GM18498 (cell line): ENCODE measurements at regions not wholly inside any gene's neighbourhood (a gene's known extent, or its start where the extent isn't known, plus 50 kb on each side); places are given as distances from the start of the nearest gene placed in this dataset.
"Not testable (repeated sequence)": the region's sequence is repeated elsewhere in the genome, so short reads cannot be mapped to it uniquely, and the experiment has no call there.

Source experiments
- ATAC-seq: cut with Tn5 transposase; IDR thresholded peaks from one replicate; pipeline ENCODE4 v1.9.1; 2021; ENCODE audit warnings: mild to moderate bottlenecking, moderate library complexity; ENCODE audit not compliant: unreplicated experiment

DNA sequence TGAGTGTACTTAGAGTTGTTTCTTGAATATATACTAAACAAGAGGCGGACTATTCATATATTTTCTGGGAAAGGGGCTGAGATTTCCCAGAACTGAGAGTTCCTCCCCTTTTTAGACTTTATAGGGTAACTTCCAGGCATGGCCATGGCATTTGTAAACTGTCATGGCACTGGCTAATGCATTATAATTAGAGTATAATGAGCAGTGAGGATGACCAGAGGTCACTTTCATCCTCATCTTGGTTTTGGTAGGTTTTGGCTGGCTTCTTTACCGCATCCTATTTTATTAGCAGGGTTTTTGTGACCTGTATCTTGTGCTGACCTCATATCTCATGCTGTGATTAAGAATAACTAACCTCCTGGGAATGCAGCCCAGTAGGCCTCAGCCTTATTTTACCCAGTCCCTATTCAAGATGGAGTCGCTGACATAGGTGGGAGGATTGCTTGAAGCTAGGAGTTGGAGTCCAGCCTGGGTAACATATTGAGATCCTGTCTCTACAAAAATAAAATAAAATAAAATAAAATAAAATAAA is 91.4 kb downstream of the MOBP start:
- no peak for ATAC-seq

DNA sequence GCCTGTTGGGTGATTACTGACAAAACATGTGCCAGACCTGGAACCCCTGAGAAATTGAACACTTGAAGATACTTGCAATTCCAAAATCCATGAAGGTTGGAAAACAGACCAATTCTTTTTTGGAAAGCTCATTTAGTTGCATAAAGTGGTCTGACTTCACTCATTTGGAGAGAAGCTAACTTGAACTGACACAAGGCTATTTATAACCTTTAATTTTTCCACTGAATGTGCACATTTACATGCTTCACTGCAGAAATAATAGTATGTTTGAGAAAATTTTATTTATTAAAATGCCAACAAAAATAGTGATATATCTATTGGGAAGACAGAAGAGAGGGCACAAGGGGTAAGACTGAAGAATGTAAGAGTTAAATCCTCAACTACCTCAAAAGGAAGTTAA is 92.1 kb downstream of the MOBP start:
- ATAC-seq = no peak

DNA sequence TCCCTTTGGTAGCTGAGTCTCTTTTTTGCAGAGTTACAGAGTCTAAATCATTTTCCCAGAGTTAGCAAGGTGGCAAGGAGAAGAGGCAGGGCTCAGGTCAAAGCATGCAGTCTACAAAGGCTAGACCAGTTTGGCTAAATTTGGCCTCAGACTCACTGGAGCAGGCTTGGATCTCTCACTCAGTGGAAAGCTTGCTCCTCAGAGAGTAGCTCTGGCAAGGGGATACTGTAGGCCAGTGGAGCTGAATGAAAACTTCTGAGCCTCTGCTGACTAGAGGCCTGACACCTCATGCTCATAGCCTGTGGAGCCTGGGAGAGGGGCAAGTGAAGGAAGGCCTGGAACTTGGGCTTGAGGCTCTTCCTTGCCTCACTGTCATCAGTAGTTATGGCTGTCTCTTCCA is 101.0 kb downstream of the MOBP start:
- ATAC-seq = no peak

DNA sequence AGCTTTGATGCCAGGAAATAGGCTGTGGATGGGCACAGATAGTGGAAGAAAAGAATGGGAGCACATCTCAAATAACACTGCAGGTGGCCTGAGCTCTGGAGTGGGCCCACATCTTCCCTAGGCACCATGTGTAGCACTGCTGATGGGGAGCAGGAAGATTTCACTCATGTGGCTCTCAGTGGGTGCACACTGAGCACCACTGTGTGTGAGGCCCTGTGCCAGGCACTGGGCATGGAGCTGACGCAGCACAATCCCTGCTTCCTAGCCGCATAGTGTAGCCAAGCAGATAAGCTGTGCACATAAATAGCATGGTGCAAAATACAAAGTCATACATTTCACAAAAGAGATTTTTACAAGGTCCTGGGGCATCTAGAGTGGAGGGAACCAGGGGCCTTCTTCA is 101.6 kb downstream of the MOBP start:
- no peak for ATAC-seq

DNA sequence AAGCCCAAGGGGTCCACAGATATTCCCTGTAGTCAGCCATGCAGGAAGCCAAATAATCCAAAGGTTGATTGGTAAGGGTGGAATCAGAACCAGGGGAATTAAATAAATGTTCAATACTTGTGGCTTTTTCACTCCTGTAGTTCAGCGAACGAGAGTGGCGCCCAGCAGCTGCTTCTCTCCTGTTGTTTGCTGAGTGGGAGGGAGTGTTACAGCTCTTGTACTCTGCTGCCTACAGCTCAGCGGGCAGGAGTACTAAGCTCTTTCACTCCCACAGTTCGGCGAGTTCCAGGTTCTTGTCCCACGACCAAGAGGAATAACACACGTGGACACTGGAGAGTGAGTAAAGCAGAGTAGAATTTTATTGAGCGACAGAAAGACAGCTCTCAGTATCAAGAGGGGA is 105.9 kb downstream of the MOBP start:
- ATAC-seq = no peak

DNA sequence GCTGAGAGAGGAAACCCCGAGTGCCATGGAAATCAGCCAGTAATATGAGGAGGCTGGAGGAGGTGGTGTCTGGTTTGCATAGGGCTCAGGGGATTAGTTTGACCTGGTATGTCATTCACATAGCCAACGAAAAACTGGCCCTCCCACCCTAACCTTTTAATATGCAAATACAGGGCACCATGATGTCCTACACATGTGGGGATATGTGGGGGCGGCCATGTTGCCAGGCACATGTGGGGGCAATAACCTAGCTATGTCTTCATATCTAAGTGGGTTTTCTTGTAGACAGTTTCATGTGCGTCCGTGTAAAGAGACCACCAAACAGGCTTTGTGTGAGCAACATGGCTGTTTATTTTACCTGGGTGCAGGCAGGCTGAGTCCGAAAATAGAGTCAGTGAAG is 110.1 kb downstream of the MOBP start:
- ATAC-seq = no peak

DNA sequence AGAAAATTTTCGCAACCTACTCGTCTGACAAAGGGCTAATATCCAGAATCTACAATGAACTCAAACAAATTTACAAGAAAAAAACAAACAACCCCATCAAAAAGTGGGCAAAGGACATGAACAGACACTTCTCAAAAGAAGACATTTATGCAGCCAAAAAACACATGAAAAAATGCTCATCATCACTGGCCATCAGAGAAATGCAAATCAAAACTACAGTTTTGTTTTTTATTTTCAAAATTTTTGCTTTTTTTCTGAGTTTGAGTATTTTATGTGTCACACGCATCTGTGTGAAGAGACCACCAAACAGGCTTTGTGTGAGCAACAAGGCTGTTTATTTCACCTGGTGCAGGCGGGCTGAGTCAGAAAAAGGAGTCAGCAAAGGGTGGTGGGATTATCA is 118.7 kb downstream of the MOBP start:
- ATAC-seq = not testable (repeated sequence)

DNA sequence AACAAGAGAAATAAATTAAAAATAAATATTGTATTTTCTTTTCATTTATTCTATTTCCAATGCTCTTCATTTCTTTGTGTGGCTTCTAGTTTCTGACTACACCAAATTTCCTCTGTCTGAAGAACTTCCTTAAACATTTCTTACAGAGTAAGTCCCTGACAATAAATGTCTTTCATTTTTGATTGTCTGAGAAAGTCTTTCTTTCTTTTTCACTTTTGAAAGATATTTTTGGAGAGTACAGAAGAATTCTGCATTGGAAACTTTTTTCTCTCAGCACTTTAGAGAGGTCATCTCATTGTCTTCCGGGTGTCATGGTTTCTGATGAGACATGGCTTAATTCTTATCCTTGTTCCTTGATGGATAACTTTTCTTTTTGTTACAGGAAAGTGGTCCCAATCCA is 119.6 kb downstream of the MOBP start:
- peak; percentile 43 for ATAC-seq

DNA sequence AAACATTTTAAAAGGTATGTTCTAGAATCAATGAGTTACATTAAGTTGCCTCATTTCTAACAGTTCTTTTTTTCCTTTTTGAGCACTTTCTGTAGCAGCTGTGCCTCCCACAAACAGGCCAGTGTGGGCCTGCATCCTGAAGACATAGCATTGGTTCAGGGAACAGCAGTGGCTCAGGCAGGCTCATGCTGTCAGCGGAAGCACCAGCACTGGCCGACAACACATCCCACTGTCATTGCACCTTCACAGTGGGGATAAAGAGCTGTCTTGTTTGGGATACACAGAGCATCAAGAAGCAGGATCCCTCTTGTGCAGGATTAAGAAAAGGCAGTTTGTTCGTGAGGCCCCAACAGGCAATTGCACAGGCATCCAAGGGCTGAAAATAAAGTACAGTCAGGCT is 123.3 kb downstream of the MOBP start:
- no peak for ATAC-seq

DNA sequence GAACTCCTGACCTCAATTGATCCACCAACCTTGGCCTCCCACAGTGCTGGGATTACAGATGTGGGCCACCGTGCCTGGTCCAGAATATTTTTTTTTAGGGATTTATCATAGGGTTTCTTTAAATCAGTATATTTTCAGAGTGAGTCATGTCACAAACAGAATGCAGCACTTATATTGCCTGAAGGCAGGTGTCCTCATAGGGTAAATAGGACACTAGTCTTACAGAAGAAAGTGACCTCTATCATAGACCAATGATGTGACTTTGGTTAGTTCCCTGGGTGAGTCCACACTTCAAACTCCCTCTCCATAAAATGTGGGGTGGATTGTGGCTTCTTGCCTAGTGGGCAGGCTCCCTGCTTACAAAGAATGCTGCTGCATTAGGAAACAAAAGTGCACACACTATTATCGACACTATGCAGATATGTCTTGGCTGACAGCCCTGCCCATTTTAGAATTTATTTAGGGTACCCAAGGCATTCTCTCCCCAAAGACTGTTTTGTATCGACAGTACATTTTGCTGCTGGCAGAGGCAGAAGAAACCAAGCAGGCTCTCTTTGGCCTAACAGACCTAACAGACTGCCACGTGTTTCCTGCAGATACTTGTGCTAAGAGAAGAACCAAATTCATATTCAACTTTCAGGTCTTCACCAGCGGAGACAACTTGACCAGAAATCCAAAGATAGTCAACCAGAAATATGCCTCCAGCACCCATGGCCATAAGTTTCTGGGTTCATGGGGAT is 125.0 kb downstream of the MOBP start:
- peak; percentile 55 for ATAC-seq

DNA sequence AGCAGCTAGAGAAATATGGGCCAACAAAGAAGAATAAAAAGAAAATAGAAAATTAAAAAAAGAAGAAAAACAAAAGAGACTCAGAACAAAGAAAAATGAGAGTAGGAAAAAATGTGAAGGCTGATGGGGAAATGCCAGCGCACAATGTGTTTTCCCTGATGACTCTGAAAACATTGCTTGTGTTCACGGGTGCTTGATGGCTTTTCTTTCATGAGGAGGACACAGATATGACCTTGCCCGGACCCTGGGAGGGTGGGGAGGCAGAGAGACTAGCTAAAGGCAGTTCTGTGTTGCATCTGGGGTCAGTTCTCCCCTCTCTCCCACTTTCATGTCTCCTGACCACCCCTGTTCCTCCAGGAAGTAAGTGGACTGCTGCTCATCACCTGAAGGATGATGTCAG is 125.9 kb downstream of the MOBP start:
- ATAC-seq = no peak

DNA sequence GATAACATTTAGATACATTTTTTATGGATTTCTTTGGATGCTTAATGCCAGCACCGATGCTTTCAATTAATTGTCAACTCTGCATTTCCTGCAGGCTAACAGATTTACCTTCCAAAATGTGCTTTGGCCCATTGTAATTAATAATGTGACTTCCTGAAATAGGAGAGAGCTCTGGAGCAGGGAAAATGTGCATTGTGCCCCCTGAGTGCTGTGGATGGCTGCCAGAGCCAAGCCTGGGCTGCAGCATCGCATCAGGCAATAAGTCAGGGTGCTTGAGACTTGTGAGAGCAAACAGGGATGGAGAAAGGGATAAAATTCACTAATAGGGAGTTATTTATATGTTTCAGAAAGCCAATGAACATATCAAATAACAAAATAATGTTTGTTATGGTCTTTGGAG is 133.8 kb downstream of the MOBP start:
- ATAC-seq = no peak

DNA sequence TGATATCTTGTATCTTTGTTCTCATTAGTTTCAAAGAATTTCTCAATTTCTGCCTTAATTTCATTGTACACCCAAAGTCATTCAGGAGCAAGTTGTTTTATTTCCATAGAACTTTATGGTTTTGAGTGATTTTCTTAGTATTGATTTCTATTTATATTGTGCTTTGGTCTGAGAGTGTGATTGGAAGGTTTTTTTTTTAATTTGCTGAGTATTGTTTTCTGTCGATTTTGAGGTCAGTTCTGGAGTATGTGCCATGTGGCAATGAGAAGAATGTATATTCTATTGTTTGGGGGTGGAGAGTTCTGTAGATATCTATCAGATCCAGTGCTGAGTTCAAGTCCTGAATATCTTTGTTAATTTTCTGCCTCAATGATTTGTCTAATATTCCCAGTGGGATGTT is 138.4 kb downstream of the MOBP start:
- no peak for ATAC-seq

DNA sequence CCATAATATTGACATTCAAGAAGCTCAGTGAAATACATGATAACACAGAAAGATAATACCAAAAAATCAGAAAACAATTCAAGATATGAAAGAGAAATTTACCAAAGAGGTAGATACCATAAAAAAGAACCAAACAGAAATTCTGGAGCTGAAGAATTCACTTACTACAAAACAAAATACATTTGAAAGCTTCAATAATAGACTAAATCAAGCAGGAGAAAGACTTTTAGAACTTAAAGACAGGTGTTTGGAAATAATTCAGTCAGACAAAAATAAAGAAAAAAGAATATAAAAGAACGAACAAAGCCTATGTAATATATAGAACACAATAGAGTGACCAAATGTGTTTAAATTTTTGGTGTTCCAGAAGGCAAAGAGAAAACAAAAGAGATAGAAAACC is 158.7 kb downstream of the MOBP start:
- no peak for ATAC-seq

DNA sequence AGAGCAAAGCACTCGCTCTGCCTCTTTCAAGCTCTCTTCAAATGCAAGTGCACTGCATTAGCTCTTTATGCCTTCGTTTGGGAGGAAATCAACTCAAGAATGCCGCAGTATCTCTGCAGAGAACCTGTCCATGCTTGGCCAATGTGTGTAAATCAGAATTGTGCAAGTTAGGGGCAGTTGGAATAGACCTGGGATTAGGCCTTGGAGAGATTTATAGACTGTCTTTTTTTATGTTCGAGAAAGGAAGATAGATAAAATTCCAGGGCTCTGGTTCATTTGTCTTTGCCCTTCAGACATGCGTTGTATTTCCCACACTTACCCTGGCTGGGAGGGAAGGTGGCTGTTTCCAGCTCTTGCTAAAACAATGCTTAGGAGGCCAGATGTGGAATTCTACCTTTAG is 163.7 kb downstream of the MOBP start:
- no peak for ATAC-seq

DNA sequence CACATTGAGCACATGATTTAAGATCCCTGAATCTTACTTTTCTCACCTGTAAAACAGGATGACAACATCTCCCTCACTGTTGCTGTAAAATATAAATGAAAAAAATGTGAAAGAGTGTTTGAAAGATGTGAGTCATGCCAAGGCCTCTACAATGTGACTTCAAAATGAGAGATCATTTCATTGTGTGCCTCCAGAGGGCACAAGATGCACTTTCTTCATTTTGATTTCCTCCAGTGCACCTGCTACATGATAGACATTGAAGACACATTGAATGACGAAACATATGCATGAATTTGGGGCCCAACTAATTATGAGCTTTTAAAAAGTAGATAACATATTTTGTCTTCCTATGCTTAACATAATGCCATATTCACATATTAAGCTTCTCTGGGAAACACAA is 170.3 kb downstream of the MOBP start:
- ATAC-seq = no peak

DNA sequence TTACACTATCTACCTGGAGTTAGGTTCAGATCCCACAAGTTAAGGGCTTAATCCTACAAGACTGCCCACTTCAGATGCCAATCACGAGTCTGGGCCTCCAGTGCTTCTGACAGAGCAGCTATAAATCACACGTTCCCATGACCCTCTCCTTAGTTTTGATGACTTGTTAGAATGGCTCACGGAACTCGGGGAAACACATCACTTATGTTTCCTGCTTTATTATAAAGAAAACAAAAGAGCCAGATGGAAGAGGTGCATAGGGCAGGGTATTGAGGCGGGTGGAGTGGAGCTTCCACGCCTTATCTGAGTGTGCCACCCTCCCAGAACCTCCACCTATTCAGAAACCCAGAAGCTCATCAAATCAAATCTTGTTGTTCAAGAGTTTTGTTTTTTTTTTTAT is 170.8 kb downstream of the MOBP start:
- ATAC-seq = no peak

DNA sequence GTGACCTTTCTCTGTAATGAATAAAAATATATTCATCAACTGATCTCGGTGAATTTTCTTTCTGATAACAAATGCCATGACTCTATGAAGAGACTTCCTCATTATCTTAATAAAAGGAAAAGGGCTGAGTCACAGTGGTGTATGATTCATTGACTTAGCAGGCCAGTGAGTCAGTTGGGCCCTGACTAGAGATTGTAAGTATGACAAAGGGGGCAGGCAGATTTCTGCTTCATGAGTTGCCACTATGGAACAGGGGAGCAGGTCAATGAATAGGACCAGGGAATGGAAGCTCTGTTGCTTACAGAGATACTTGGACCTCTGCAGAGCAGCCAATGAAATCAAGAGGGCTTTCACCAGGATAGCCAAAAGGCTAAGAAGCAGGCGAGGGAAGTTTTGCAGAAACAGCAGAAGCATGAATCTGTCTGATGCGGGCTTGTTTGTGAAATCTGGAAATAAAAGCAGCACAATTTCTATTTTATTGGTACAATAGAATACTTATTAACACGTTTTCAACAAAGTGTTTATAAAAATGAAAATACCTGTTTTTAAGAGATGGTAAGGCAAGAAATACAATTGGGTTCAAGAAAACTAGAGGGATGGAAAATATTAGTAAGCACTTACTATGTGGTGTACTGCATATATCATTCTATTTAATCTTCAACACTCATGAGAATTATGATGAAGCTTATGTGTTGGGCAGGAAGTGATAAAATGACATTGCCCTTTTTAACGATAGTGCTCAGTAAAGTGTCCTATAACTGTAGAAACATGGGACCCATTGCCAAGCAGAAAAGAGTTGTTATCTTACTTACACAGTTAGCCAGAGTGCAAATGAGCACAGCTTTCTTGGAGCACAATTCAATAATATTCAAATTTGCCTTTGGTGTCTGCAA is 169.8 kb upstream of the MYRIP start:
- ATAC-seq = no peak

DNA sequence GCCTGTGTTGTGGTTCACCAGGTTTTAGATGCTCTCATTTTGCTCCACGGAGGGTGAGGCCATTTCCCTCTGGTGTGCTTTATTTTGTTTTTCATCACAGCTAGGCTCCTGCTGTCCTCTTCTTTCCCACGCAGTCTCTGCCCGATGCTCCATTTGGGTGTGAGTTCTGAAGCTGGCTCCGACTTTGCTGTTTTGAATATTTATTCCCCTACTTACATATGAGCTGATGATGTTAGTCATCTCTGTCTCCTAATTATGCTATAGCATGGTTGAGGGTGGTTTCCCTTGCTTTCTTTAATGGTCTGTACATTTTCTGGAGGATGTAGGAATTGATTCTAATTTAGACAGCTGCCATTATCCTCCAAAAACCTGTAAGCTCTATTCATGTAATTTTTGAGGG is 168.1 kb upstream of the MYRIP start:
- ATAC-seq = no peak

DNA sequence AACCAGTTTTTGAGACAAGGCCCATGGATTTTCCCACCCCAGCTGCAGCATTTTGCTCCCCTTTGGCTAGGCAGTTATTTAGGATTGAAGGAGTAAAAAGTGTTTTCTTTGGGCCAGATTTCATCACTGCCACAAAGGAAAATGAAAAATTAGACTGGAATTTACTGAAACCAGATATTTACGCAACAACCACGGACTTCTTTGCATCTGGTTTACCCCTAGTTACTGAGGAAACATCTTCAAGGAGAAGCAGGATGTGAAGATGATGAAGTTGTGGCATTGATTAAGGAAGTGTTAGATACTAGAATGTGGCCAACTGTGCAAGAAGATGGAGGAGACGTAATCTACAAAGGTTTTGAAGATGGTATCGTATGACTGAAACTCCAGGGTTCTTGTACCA is 165.2 kb upstream of the MYRIP start:
- ATAC-seq = no peak

DNA sequence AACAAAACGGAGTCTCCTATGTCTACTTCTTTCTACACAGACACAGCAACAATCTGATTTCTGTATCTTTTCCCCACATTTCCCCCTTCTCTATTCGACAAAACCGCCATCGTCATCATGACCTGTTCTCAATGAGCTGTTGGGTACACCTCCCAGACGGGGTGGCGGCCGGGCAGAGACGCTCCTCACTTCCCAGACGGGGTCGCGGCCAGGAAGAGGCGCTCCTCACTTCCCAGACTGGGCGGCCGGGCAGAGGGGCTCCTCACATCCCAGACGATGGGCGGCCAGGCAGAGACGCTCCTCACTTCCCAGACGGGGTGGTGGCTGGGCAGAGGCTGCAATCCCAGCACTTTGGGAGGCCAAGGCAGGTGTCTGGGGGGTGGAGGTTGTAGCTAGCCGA is 158.2 kb upstream of the MYRIP start:
- not testable (repeated sequence) for ATAC-seq
